GM23338 (cell line): ENCODE measurements at regions not wholly inside any gene's neighbourhood (a gene's known extent, or its start where the extent isn't known, plus 50 kb on each side); places are given as distances from the start of the nearest gene placed in this dataset.
A peak's percentile ranks its signal among the peaks of the same experiment; 100 is the strongest.

Source experiments
- ATAC-seq: fragments of 200-7000 bp; cut with Tn5 transposase; 3 replicates; pipeline ENCODE4 v1.9.1; 2020
- DNase-seq: peaks from one replicate; pipeline ENCODE4 v3.0.0-alpha.2; 2015; ENCODE audit warnings: low spot score
- H2AFZ ChIP-seq: fragments of 200-600 bp; sonication (generic); 2 replicates; pipeline ENCODE4 v1.8.0; 2016; ENCODE audit warnings: antibody characterized with exemption, mild to moderate bottlenecking, moderate library complexity
- H3F3A ChIP-seq: fragments of 200-600 bp; sonication (generic); replicated peaks from 2 replicates; pipeline ENCODE4 v1.8.0; 2017; ENCODE audit warnings: antibody characterized with exemption, mixed run types, low read depth
- H3K27ac ChIP-seq: fragments of 200-600 bp; sonication (generic); 2 replicates; pipeline ENCODE4 v1.6.1; 2016; ENCODE audit warnings: low read depth
- H3K27me3 ChIP-seq: fragments of 200-600 bp; sonication (generic); 2 replicates; pipeline ENCODE4 v1.8.0; 2016; ENCODE audit warnings: mild to moderate bottlenecking, mixed run types, moderate library complexity; ENCODE audit not compliant: insufficient read depth
- H3K36me3 ChIP-seq: fragments of 200-600 bp; sonication (generic); 2 replicates; pipeline ENCODE4 v1.8.0; 2016; ENCODE audit warnings: mild to moderate bottlenecking; ENCODE audit not compliant: insufficient read depth
- H3K4me1 ChIP-seq: fragments of 200-600 bp; sonication (generic); 2 replicates; pipeline ENCODE4 v1.8.0; 2016; ENCODE audit warnings: mild to moderate bottlenecking, moderate library complexity; ENCODE audit not compliant: insufficient read depth
- H3K4me2 ChIP-seq: fragments of 200-600 bp; sonication (generic); 2 replicates; pipeline ENCODE4 v1.7.1; 2017; ENCODE audit warnings: mixed run types
- H3K4me3 ChIP-seq: fragments of 200-600 bp; sonication (generic); 2 replicates; pipeline ENCODE4 v1.6.1; 2016; ENCODE audit warnings: mixed run types
- H3K79me2 ChIP-seq: fragments of 200-600 bp; sonication (generic); replicated peaks from 2 replicates; pipeline ENCODE4 v1.8.0; 2017; ENCODE audit warnings: mild to moderate bottlenecking; ENCODE audit not compliant: insufficient read depth
- H3K9me2 ChIP-seq: fragments of 200-600 bp; sonication (generic); 2 replicates; pipeline ENCODE4 v1.8.0; 2017; ENCODE audit not compliant: insufficient read depth
- H4K20me1 ChIP-seq: fragments of 200-600 bp; sonication (generic); replicated peaks from 2 replicates; pipeline ENCODE4 v1.8.0; 2017; ENCODE audit warnings: mild to moderate bottlenecking; ENCODE audit not compliant: insufficient read depth
- H3K27ac Mint-ChIP-seq: 2 replicates; pipeline ENCODE4 v1.8.0; 2020; ENCODE audit warnings: inconsistent platforms, mild to moderate bottlenecking, moderate library complexity, mixed read lengths
- H3K27me3 Mint-ChIP-seq: 3 replicates; pipeline ENCODE4 v1.8.0; 2022; ENCODE audit warnings: low read depth, mild to moderate bottlenecking, moderate library complexity, mixed read lengths, inconsistent platforms; ENCODE audit not compliant: insufficient read depth, poor library complexity
- H3K36me3 Mint-ChIP-seq: 3 replicates; pipeline ENCODE4 v1.8.0; 2021; ENCODE audit warnings: low read depth, mild to moderate bottlenecking, inconsistent platforms, moderate library complexity, mixed read lengths
- H3K4me1 Mint-ChIP-seq: 3 replicates; pipeline ENCODE4 v1.8.0; 2020; ENCODE audit warnings: mild to moderate bottlenecking, inconsistent platforms, mixed read lengths
- H3K4me3 Mint-ChIP-seq: 3 replicates; pipeline ENCODE4 v1.8.0; 2021; ENCODE audit warnings: moderate library complexity, mild to moderate bottlenecking, inconsistent platforms, mixed read lengths
- H3K9me3 Mint-ChIP-seq: 3 replicates; pipeline ENCODE4 v1.8.0; 2020; ENCODE audit warnings: moderate library complexity, mild to moderate bottlenecking, inconsistent platforms, mixed read lengths
- CTCF ChIP-seq, 2 experiments: fragments of 200-600 bp in 1 of 2; sonication (generic) in 1 of 2; conservative IDR thresholded peaks; 2 replicates each; pipeline versions ENCODE4 v1.5.1 to v1.6.1; 2016 to 2017; ENCODE audit warnings: antibody characterized with exemption in 2 of 2, low read depth in 2 of 2, mild to moderate bottlenecking in 2 of 2, moderate library complexity in 1 of 2
- ETS1 ChIP-seq: IDR thresholded peaks from 2 replicates; pipeline ENCODE4 v1.6.1; 2016; ENCODE audit warnings: antibody characterized with exemption
- POLR2AphosphoS5 ChIP-seq: IDR thresholded peaks from 2 replicates; pipeline ENCODE4 v1.6.1; 2016; ENCODE audit warnings: antibody characterized with exemption, low read depth
- STAT1 ChIP-seq: IDR thresholded peaks from one replicate; pipeline ENCODE4 v1.6.1; 2016; ENCODE audit warnings: antibody characterized with exemption; ENCODE audit not compliant: unreplicated experiment
- ZNF114 ChIP-seq: fragments of 250-450 bp; sonication (Bioruptor Pico); IDR thresholded peaks from 2 replicates; pipeline ENCODE4 v1.5.0; 2020; ENCODE audit warnings: mild to moderate bottlenecking, moderate library complexity
- ZNF331 ChIP-seq: fragments of 250-450 bp; sonication (Bioruptor Pico); IDR thresholded peaks from 2 replicates; pipeline ENCODE4 v1.5.0; 2020; ENCODE audit warnings: low read depth, mild to moderate bottlenecking, moderate library complexity
- ZNF462 ChIP-seq: fragments of 250-450 bp; sonication (Bioruptor Pico); IDR thresholded peaks from 2 replicates; pipeline ENCODE4 v1.5.0; 2020; ENCODE audit warnings: mild to moderate bottlenecking, moderate library complexity

- TF ChIP-seq ZNF462 (no peak), ZNF331 (CRISPR knock-in tag) (no peak)
These were observed 135.6 kb upstream of the SMAD1 start (continued) for GRCh38 chr4:145346081-145346480.

GRCh38 chr4:145345401-145345800 is 136.3 kb upstream of the SMAD1 start:
- H3K4me3 ChIP-seq: no peak overlapping the region
- no peaks in the 10 kb centered on the region for H3K36me3 ChIP-seq
- Mint-ChIP-seq H3K36me3 (no peaks in the 10 kb centered on the region), H3K27ac (no peak overlapping the region), H3K9me3 (no peaks in the 10 kb centered on the region), H3K4me3 (no peak overlapping the region), H3K4me1 (peaks cover 2% of the 10 kb centered on the region; the same call in 1 of the 3 replicates), H3K27me3 (no peaks in the 10 kb centered on the region)
- H4K20me1 ChIP-seq: no peaks in the 10 kb centered on the region
- no peaks in the 10 kb centered on the region for H3K27me3 ChIP-seq
- DNase-seq: no peak
- no peaks in the 10 kb centered on the region for H3K79me2 ChIP-seq
- H3K27ac ChIP-seq: no peak overlapping the region
- H3K4me1 ChIP-seq: peaks cover 6% of the 10 kb centered on the region; the same call in 1 of the 2 replicates
- H2AFZ ChIP-seq: 0 out of 2 replicates have a peak overlapping the region, but pooled peaks have one; percentile 56
- peaks cover 10% of the 10 kb centered on the region for H3K9me2 ChIP-seq
- ATAC-seq: no peak
- no peak overlapping the region for H3K4me2 ChIP-seq
- no peaks in the 10 kb centered on the region for H3F3A ChIP-seq
- TF ChIP-seq CTCF (conservative IDR thresholded peaks at IDR 0.05; ENCODE audit: low read depth in 2 of 2) (no peak), POLR2AphosphoS5 (no peak), ZNF462 (no peak), ZNF114 (CRISPR knock-in tag) (no peak), ZNF331 (CRISPR knock-in tag) (no peak), STAT1 (no peak), ETS1 (no peak)
